Psoas muscle (tissue), 7 donors: ENCODE measurements at regions not wholly inside any gene's neighbourhood (a gene's known extent, or its start where the extent isn't known, plus 50 kb on each side); places are given as distances from the start of the nearest gene placed in this dataset.

Experiments used
- ATAC-seq, 4 donors: fragments of 200-7000 bp; cut with Tn5 transposase; one replicate each; pipeline ENCODE4 v1.9.1; 2020; ENCODE audit warnings: moderate library complexity in 3 of 4, mild to moderate bottlenecking in 2 of 4
- DNase-seq, 2 donors: peaks; one replicate each; pipeline ENCODE4 v3.0.0-alpha.2; 2020
- H3K27ac ChIP-seq: fragments of 200-600 bp; one replicate; pipeline ENCODE4 v1.8.0; 2022
- H3K27me3 ChIP-seq, 3 donors: fragments of 200-600 bp in 1 of 3; one replicate each; pipeline versions ENCODE4 v1.6.1 to v1.8.0; 2013 to 2022; ENCODE audit warnings: low read length in 2 of 3, mild to moderate bottlenecking in 2 of 3, moderate library complexity in 1 of 3; ENCODE audit not compliant: insufficient read depth in 3 of 3
- H3K36me3 ChIP-seq, 2 donors: fragments of 200-600 bp in 1 of 2; one replicate each; pipeline versions ENCODE4 v1.6.1 to v1.8.0; 2013 to 2022; ENCODE audit warnings: low read depth in 1 of 2, mild to moderate bottlenecking in 1 of 2, moderate library complexity in 1 of 2; ENCODE audit not compliant: insufficient read depth in 1 of 2
- H3K4me1 ChIP-seq: fragments of 200-600 bp; one replicate; pipeline ENCODE4 v1.8.0; 2022
- H3K4me3 ChIP-seq: fragments of 200-600 bp; one replicate; pipeline ENCODE4 v1.8.0; 2022; ENCODE audit warnings: mild to moderate bottlenecking
- H3K9me3 ChIP-seq: fragments of 200-600 bp; one replicate; pipeline ENCODE4 v1.8.0; 2022
- WGBS, 3 donors: extraction: QIAGEN DNeasy Blood & Tissue Kit; methylation state at CpG; one replicate each; pipeline versions ENCODE4 v1.1.6 to v1.1.7; 2013; 5-methylcytosine and 5-hydroxymethylcytosine counted together
- intact Hi-C, 2 donors: fragments of 100-400 bp; cut with DNase I; formaldehyde crosslinking; loops; one replicate each; pipeline versions ENCODE4 v1.11.0 to v1.14.2; 2022
- TF ChIP-seq, protein P1 (sequence below): fragments of 200-600 bp; IDR thresholded peaks from one replicate; pipeline ENCODE4 v1.8.0; 2022; ENCODE audit warnings: antibody characterized with exemption
- donor health status: healthy with polysubstance abuse.
- donor health status: DM: no; HTN: no; CAD: no; lungs with moderate emphysema.
- donor health status: Bipolar disorder and iron deficiency.
- donor health status: healthy.
- donor health status: DM: yes; HTN: yes; CAD: no.
- donor health status: DM: no; HTN: no; CAD: no.
- donor health status: DM: yes; HTN: yes; CAD: no.

DNA sequence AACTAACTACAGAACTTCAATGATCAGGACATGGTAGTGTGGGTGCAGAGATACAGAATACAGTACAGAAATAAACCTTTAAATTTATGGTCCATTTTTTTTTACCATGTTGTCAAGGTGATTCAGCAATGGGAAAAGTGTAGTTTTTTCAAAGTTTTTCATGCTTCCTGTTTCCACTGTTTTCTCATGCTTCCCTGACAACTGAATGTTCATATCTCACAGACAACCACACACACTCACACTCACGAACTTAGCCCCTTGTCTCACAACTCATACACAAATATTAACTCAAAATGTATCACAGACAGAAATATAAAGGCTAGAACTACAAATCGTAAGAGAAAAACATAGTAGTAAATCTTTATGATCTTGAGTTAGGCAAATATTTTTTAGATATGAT lies 232.6 kb upstream of the CDYL start:
- 77 to 85% (median 84%) methylated on average over 2 of the region's 2 CpGs for WGBS, 3 donors
- Histone ChIP-seq H3K4me1 (no peaks in the 10 kb centered on the region), H3K27me3 (no peaks in the 10 kb centered on the region), H3K4me3 (no peak overlapping the region), H3K9me3 (no peaks in the 10 kb centered on the region), H3K27ac (no peak overlapping the region), H3K36me3 (no peaks in the 10 kb centered on the region)
- DNase-seq = no peak
- TF ChIP-seq, protein P1, sequence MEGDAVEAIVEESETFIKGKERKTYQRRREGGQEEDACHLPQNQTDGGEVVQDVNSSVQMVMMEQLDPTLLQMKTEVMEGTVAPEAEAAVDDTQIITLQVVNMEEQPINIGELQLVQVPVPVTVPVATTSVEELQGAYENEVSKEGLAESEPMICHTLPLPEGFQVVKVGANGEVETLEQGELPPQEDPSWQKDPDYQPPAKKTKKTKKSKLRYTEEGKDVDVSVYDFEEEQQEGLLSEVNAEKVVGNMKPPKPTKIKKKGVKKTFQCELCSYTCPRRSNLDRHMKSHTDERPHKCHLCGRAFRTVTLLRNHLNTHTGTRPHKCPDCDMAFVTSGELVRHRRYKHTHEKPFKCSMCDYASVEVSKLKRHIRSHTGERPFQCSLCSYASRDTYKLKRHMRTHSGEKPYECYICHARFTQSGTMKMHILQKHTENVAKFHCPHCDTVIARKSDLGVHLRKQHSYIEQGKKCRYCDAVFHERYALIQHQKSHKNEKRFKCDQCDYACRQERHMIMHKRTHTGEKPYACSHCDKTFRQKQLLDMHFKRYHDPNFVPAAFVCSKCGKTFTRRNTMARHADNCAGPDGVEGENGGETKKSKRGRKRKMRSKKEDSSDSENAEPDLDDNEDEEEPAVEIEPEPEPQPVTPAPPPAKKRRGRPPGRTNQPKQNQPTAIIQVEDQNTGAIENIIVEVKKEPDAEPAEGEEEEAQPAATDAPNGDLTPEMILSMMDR = no peak
- no peak for ATAC-seq
- intact Hi-C loops = no loop called here

GRCh38 chr6:4533576-4533975 lies 242.6 kb upstream of the CDYL start:
- Histone ChIP-seq H3K4me1 (no peaks in the 10 kb centered on the region), H3K36me3 (no peaks in the 10 kb centered on the region), H3K9me3 (no peaks in the 10 kb centered on the region), H3K27ac (no peak overlapping the region), H3K4me3 (no peak overlapping the region), H3K27me3 (no peaks in the 10 kb centered on the region)
- DNase-seq (no peak), ATAC-seq (no peak)
- 89 to 90% (median 89%) methylated on average over 1 of the region's 1 CpG for WGBS, 3 donors
- intact Hi-C loops = no loop called here
- TF ChIP-seq, protein P1 = no peak

DNA sequence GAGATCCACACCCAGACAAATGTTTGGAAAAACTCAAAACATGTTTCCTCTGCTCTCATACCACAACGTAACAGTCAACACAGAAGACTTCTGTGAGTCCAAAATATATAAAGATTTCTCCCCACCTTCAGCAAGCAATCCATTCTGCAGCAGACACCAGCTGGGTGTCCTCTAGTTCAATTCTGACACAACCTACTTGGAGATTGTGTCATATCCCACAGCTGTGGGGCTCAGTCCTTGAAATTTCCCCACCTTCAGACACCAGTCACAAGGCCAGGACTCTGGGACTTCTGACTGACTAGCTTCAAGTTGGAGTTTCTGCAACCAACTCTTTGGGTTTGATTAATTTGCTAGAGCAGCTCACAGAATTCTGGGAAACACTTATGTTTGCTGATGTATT lies 244.8 kb upstream of the CDYL start:
- intact Hi-C loops = no loop called here
- Histone ChIP-seq H3K27ac (no peak overlapping the region), H3K4me1 (no peaks in the 10 kb centered on the region), H3K4me3 (no peak overlapping the region), H3K9me3 (no peaks in the 10 kb centered on the region), H3K27me3 (no peaks in the 10 kb centered on the region), H3K36me3 (no peaks in the 10 kb centered on the region)
- DNase-seq (no peak), ATAC-seq (no peak)
- TF ChIP-seq, protein P1 = no peak
- WGBS, 3 donors = 75 to 88% (median 83%) methylated on average over 1 of the region's 1 CpG

DNA sequence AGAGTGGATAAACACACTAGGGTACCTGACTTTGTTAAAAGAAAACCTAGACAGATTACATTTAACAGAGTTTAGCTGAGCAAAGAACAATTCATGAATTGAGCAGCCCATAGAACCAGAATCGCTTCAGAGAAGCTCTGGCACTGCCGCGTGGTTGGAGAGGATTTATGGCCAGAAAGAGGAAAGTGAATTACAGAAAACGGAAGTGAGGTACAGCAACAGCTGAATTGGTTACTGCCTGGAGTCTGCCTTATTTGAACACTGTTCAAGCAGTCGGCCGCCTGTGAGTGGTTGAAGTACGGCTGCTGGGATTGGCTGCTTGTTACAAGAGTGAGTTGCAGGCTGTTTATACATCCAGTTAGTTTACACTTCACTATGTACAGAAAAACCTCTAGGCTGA lies 253.8 kb upstream of the CDYL start:
- TF ChIP-seq, protein P1 = no peak
- H3K4me3 ChIP-seq = no peak overlapping the region
- H3K27me3 ChIP-seq = no peaks in the 10 kb centered on the region
- no peak overlapping the region for H3K27ac ChIP-seq
- H3K4me1 ChIP-seq = no peaks in the 10 kb centered on the region
- no peaks in the 10 kb centered on the region for H3K9me3 ChIP-seq
- no peak for ATAC-seq
- no peaks in the 10 kb centered on the region for H3K36me3 ChIP-seq
- DNase-seq = no peak
- WGBS, 3 donors = 31 to 55% (median 35%) methylated on average over 7 of the region's 7 CpGs
- intact Hi-C loops = no loop called here

GRCh38 chr6:4521070-4521469 lies 255.1 kb upstream of the CDYL start:
- ATAC-seq = no peak
- TF ChIP-seq, protein P1 = no peak
- Histone ChIP-seq H3K27ac (no peak overlapping the region), H3K4me1 (no peaks in the 10 kb centered on the region), H3K27me3 (no peaks in the 10 kb centered on the region), H3K4me3 (no peak overlapping the region), H3K36me3 (no peaks in the 10 kb centered on the region), H3K9me3 (no peaks in the 10 kb centered on the region)
- DNase-seq = no peak
- 51 to 66% (median 55%) methylated on average over 6 of the region's 6 CpGs for WGBS, 3 donors
- intact Hi-C loops = no loop called here
